IPS-20b (cell line): ENCODE measurements at regions not wholly inside any gene's neighbourhood (a gene's known extent, or its start where the extent isn't known, plus 50 kb on each side); places are given as distances from the start of the nearest gene placed in this dataset.
"Not testable (repeated sequence)": the region's sequence is repeated elsewhere in the genome, so short reads cannot be mapped to it uniquely, and the experiment has no call there.

Experiments
- H3K27ac ChIP-seq: one replicate; pipeline ENCODE4 v1.5.1; 2013; ENCODE audit warnings: low read length
- H3K27me3 ChIP-seq: 2 replicates; pipeline ENCODE4 v1.6.1; 2013; ENCODE audit warnings: mild to moderate bottlenecking, low read length, inconsistent platforms; ENCODE audit not compliant: insufficient read depth
- H3K36me3 ChIP-seq: 2 replicates; pipeline ENCODE4 v1.6.1; 2013; ENCODE audit warnings: low read depth, mild to moderate bottlenecking, inconsistent platforms, low read length, moderate library complexity; ENCODE audit not compliant: insufficient read depth
- H3K4me1 ChIP-seq: 2 replicates; pipeline ENCODE4 v1.6.1; 2013; ENCODE audit warnings: mild to moderate bottlenecking, control low read depth, inconsistent platforms, low read length, moderate library complexity; ENCODE audit not compliant: insufficient read depth
- H3K4me3 ChIP-seq: 2 replicates; pipeline ENCODE4 v1.5.1; 2013; ENCODE audit warnings: mild to moderate bottlenecking, low read length, inconsistent platforms
- H3K9ac ChIP-seq: 2 replicates; pipeline ENCODE4 v1.6.1; 2013; ENCODE audit warnings: low read depth, mild to moderate bottlenecking, inconsistent platforms, low read length, moderate library complexity
- H3K9me3 ChIP-seq: 2 replicates; pipeline ENCODE4 v1.6.1; 2013; ENCODE audit warnings: mild to moderate bottlenecking, low read depth, low read length, inconsistent platforms; ENCODE audit not compliant: insufficient read depth

GRCh38 chr5:145470396-145470979, 364.7 kb downstream of the PRELID2 start:
- no peak overlapping the region for H3K9ac ChIP-seq
- H3K4me3 ChIP-seq = no peak overlapping the region
- H3K36me3 ChIP-seq = no peaks in the 10 kb centered on the region
- no peaks in the 10 kb centered on the region for H3K9me3 ChIP-seq
- no peak overlapping the region for H3K27ac ChIP-seq
- H3K4me1 ChIP-seq = no peaks in the 10 kb centered on the region
- no peaks in the 10 kb centered on the region for H3K27me3 ChIP-seq

GRCh38 chr5:145467446-145467845, 367.7 kb downstream of the PRELID2 start:
- no peaks in the 10 kb centered on the region for H3K27me3 ChIP-seq
- H3K9me3 ChIP-seq = no peaks in the 10 kb centered on the region
- H3K4me1 ChIP-seq = no peaks in the 10 kb centered on the region
- H3K4me3 ChIP-seq = no peak overlapping the region
- H3K9ac ChIP-seq = no peak overlapping the region
- no peaks in the 10 kb centered on the region for H3K36me3 ChIP-seq
- H3K27ac ChIP-seq = no peak overlapping the region

GRCh38 chr5:145466533-145466932, 368.6 kb downstream of the PRELID2 start:
- no peak overlapping the region for H3K4me3 ChIP-seq
- no peaks in the 10 kb centered on the region for H3K4me1 ChIP-seq
- no peak overlapping the region for H3K9ac ChIP-seq
- H3K9me3 ChIP-seq = no peaks in the 10 kb centered on the region
- no peaks in the 10 kb centered on the region for H3K27me3 ChIP-seq
- H3K36me3 ChIP-seq = no peaks in the 10 kb centered on the region
- H3K27ac ChIP-seq = no peak overlapping the region

- H3K4me1 ChIP-seq = no peaks in the 10 kb centered on the region
- H3K27me3 ChIP-seq = no peaks in the 10 kb centered on the region
- H3K9ac ChIP-seq = no peak overlapping the region
- H3K4me3 ChIP-seq = no peak overlapping the region
- H3K36me3 ChIP-seq = no peaks in the 10 kb centered on the region
- H3K9me3 ChIP-seq = no peaks in the 10 kb centered on the region
- H3K27ac ChIP-seq = no peak overlapping the region
Observed at GRCh38 chr5:145465474-145466263, 369.5 kb downstream of the PRELID2 start.

GRCh38 chr5:145464171-145464570, 371.0 kb downstream of the PRELID2 start:
- no peaks in the 10 kb centered on the region for H3K9me3 ChIP-seq
- no peaks in the 10 kb centered on the region for H3K36me3 ChIP-seq
- no peaks in the 10 kb centered on the region for H3K27me3 ChIP-seq
- no peak overlapping the region for H3K27ac ChIP-seq
- no peak overlapping the region for H3K4me3 ChIP-seq
- H3K9ac ChIP-seq = no peak overlapping the region
- H3K4me1 ChIP-seq = no peaks in the 10 kb centered on the region

- Histone ChIP-seq H3K27ac (no peak overlapping the region), H3K27me3 (no peaks in the 10 kb centered on the region), H3K4me1 (no peaks in the 10 kb centered on the region)
Observed at GRCh38 chr5:145463634-145464033, 371.5 kb downstream of the PRELID2 start.

GRCh38 chr5:145462525-145462924, 372.6 kb downstream of the PRELID2 start:
- H3K4me1 ChIP-seq = no peaks in the 10 kb centered on the region
- no peaks in the 10 kb centered on the region for H3K9me3 ChIP-seq
- no peak overlapping the region for H3K27ac ChIP-seq
- H3K36me3 ChIP-seq = no peaks in the 10 kb centered on the region
- H3K4me3 ChIP-seq = no peak overlapping the region
- no peak overlapping the region for H3K9ac ChIP-seq
- H3K27me3 ChIP-seq = no peaks in the 10 kb centered on the region

More at GRCh38 chr5:145463634-145464033, 371.5 kb downstream of the PRELID2 start:
- Histone ChIP-seq H3K9ac (no peak overlapping the region), H3K9me3 (no peaks in the 10 kb centered on the region), H3K36me3 (no peaks in the 10 kb centered on the region), H3K4me3 (no peak overlapping the region)

GRCh38 chr5:145450286-145450885, 384.8 kb downstream of the PRELID2 start:
- Histone ChIP-seq H3K4me3 (no peak overlapping the region), H3K4me1 (no peaks in the 10 kb centered on the region), H3K27ac (no peak overlapping the region), H3K9me3 (no peaks in the 10 kb centered on the region), H3K9ac (no peak overlapping the region), H3K27me3 (no peaks in the 10 kb centered on the region), H3K36me3 (no peaks in the 10 kb centered on the region)

- no peak overlapping the region for H3K4me3 ChIP-seq
- no peak overlapping the region for H3K9ac ChIP-seq
- no peaks in the 10 kb centered on the region for H3K9me3 ChIP-seq
- H3K4me1 ChIP-seq = no peaks in the 10 kb centered on the region
- H3K27ac ChIP-seq = no peak overlapping the region
- H3K36me3 ChIP-seq = no peaks in the 10 kb centered on the region
- no peaks in the 10 kb centered on the region for H3K27me3 ChIP-seq
Observed at GRCh38 chr5:145449794-145450193, 385.3 kb downstream of the PRELID2 start.

- H3K4me3 ChIP-seq, H3K9me3 ChIP-seq, H3K4me1 ChIP-seq, H3K27me3 ChIP-seq, H3K36me3 ChIP-seq, H3K9ac ChIP-seq, H3K27ac ChIP-seq: not testable (repeated sequence)
Observed at GRCh38 chr5:145446875-145447274, 388.3 kb downstream of the PRELID2 start.

- H3K27ac ChIP-seq = no peak overlapping the region
- no peaks in the 10 kb centered on the region for H3K36me3 ChIP-seq
- H3K9me3 ChIP-seq = no peaks in the 10 kb centered on the region
- H3K9ac ChIP-seq = no peak overlapping the region
- no peak overlapping the region for H3K4me3 ChIP-seq
- H3K4me1 ChIP-seq = no peaks in the 10 kb centered on the region
- H3K27me3 ChIP-seq = no peaks in the 10 kb centered on the region
Observed at GRCh38 chr5:145446412-145446811, 388.7 kb downstream of the PRELID2 start.

- Histone ChIP-seq H3K9ac (no peak overlapping the region), H3K4me3 (no peak overlapping the region), H3K36me3 (no peaks in the 10 kb centered on the region), H3K27me3 (no peaks in the 10 kb centered on the region), H3K27ac (no peak overlapping the region), H3K4me1 (no peaks in the 10 kb centered on the region), H3K9me3 (no peaks in the 10 kb centered on the region)
Observed at GRCh38 chr5:145445027-145445426, 390.1 kb downstream of the PRELID2 start.
